Right atrium auricular region (tissue), 2 donors: ENCODE measurements at regions not wholly inside any gene's neighbourhood (a gene's known extent, or its start where the extent isn't known, plus 50 kb on each side); places are given as distances from the start of the nearest gene placed in this dataset.

ENCODE experiments used
- DNase-seq: peaks from one replicate; pipeline ENCODE4 v3.0.0-alpha.2; 2019; ENCODE audit warnings: low spot score
- H3K27ac ChIP-seq, 2 donors: fragments of 200-600 bp; sonication (generic); 1 replicate in 1 of 2; 2 replicates in 1 of 2; pipeline ENCODE4 v1.5.1; 2016 to 2019
- H3K27me3 ChIP-seq, 2 donors: fragments of 200-600 bp; sonication (generic); one replicate each; pipeline versions ENCODE4 v1.5.1 to v1.6.0; 2017 to 2019
- H3K36me3 ChIP-seq: fragments of 200-600 bp; sonication (generic); one replicate; pipeline ENCODE4 v1.5.1; 2016
- H3K4me1 ChIP-seq, 2 donors: fragments of 200-600 bp; sonication (generic); one replicate each; pipeline versions ENCODE4 v1.5.1 to v1.6.0; 2017 to 2019
- H3K4me3 ChIP-seq, 2 donors: fragments of 200-600 bp; sonication (generic); 1 replicate in 1 of 2; 2 replicates in 1 of 2; pipeline ENCODE4 v1.5.1; 2017 to 2019; ENCODE audit warnings: mild to moderate bottlenecking in 1 of 2, moderate library complexity in 1 of 2
- H3K9me3 ChIP-seq, 2 donors: fragments of 200-600 bp; sonication (generic); one replicate each; pipeline ENCODE4 v1.5.1; 2019
- TF ChIP-seq, protein P1 (sequence below), 2 donors: fragments of 200-600 bp; sonication (generic); IDR thresholded peaks; one replicate each; pipeline ENCODE4 v1.5.1; 2019; ENCODE audit warnings: antibody characterized with exemption in 2 of 2

DNA sequence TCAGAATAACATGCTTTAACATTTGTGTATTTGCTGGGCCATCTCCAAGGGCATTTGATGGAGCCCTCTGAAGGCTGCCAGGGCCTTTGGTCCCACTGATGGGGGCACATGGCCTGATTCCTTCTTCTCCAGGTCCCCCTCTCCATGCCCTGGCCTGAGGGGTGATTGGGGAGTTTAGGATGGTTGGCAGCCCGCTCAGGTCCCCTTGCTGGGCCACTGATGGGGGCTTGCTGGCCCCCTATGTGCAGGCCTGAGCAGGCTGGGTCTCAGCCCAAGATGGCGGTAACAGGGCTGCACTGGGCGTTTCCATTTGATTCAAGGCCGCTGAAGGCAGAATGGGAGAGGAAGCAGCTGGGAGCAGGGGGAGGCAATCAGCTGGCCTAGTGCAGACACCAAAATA, 113.7 kb upstream of the NECTIN1 start:
- H3K27ac ChIP-seq, result no peak overlapping the region
- H3K36me3 ChIP-seq, result no peaks in the 10 kb centered on the region
- no peak for DNase-seq
- H3K27me3 ChIP-seq, result no peaks in the 10 kb centered on the region
- H3K4me1 ChIP-seq, result peaks cover 0 to 6% of the 10 kb centered on the region in 2 donors
- TF ChIP-seq, protein P1, sequence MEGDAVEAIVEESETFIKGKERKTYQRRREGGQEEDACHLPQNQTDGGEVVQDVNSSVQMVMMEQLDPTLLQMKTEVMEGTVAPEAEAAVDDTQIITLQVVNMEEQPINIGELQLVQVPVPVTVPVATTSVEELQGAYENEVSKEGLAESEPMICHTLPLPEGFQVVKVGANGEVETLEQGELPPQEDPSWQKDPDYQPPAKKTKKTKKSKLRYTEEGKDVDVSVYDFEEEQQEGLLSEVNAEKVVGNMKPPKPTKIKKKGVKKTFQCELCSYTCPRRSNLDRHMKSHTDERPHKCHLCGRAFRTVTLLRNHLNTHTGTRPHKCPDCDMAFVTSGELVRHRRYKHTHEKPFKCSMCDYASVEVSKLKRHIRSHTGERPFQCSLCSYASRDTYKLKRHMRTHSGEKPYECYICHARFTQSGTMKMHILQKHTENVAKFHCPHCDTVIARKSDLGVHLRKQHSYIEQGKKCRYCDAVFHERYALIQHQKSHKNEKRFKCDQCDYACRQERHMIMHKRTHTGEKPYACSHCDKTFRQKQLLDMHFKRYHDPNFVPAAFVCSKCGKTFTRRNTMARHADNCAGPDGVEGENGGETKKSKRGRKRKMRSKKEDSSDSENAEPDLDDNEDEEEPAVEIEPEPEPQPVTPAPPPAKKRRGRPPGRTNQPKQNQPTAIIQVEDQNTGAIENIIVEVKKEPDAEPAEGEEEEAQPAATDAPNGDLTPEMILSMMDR (IDR thresholded peaks at IDR 0.05), result no peak
- H3K4me3 ChIP-seq, result no peak overlapping the region
- peaks cover 0 to 10% of the 10 kb centered on the region in 2 donors for H3K9me3 ChIP-seq

DNA sequence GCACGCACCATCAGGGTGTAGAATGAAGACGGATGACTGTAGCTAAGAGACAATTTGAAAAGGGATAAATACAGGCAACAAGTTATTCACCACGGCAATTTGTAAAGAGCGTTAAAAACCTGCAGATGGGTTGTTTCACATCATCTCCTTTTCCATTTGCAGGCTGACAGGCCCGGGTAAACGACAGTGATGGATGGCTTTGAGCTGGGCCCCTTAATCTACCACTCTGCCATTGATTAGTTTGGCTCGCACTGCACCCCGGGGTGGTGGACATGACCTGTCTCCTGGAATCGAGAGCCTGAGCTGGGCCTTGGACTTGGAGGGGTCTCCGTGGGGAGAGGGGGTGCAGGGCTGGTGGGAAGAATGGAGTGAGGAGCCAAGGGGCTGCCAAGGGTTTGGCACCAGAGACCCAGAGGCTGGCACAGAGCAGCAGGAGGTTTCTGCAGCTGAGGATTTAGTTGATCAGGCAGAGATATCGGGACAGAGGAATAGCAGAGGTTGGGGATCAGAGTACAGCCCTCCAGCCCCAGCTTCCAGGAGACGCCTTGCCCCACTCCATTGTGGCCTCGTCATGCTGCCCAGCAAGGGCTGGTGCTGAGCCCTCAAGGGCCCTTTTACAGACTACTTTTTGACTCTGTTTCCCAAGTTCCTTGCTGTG, 110.6 kb upstream of the NECTIN1 start:
- no peak for DNase-seq
- TF ChIP-seq, protein P1 (IDR thresholded peaks at IDR 0.05), result no peak
- Histone ChIP-seq H3K4me3 (no peak overlapping the region), H3K27ac (no peak overlapping the region), H3K36me3 (no peaks in the 10 kb centered on the region), H3K9me3 (no peaks in the 10 kb centered on the region), H3K27me3 (no peaks in the 10 kb centered on the region), H3K4me1 (no peaks in the 10 kb centered on the region)

GRCh38 chr11:119835753-119836152, 106.8 kb upstream of the NECTIN1 start:
- no peak overlapping the region for H3K27ac ChIP-seq
- no peak for DNase-seq
- TF ChIP-seq, protein P1 (IDR thresholded peaks at IDR 0.05), result no peak
- H3K36me3 ChIP-seq, result no peaks in the 10 kb centered on the region
- no peaks in the 10 kb centered on the region for H3K4me1 ChIP-seq
- no peaks in the 10 kb centered on the region for H3K27me3 ChIP-seq
- no peak overlapping the region for H3K4me3 ChIP-seq
- no peaks in the 10 kb centered on the region for H3K9me3 ChIP-seq

DNA sequence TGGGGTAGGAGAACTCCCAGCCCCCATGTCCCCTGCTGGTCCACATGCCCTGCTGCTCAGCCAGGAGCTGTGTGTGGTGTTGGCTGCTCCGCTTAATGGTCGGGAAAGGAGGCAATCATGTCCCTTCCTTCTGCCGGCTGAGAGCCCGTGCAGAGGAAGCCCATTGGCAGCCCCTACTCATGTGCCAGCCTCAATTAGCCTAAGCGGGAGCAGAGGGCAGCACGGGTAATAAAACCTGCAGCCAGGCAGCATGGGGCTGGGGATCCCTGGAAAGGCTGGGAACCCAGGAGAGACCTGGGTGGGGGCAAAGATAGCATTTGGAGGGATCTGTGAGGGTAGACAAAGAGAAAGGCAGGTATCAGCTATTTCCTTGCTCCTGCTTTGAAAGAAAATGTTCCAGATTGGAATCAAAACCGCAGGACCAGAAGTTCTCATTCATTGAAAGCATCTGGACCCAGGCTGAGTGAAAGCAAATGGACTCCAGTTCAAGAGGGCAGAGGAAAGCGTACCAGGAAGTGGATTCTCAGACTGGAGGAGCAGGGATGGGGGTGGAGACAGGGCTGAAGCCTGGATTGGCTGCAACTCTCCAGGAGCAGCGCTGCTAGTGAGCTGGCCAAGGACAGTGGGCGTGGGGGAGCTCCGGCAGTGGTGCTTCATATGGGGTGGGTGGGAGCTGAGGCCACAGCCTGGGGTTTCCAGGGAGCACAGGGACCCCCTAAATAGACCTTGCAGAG, 103.4 kb upstream of the NECTIN1 start:
- Histone ChIP-seq H3K27ac (no peak overlapping the region), H3K4me3 (no peak overlapping the region), H3K27me3 (no peaks in the 10 kb centered on the region), H3K9me3 (no peaks in the 10 kb centered on the region), H3K36me3 (no peaks in the 10 kb centered on the region), H3K4me1 (no peaks in the 10 kb centered on the region)
- TF ChIP-seq, protein P1 (IDR thresholded peaks at IDR 0.05), result no peak
- DNase-seq, result no peak

GRCh38 chr11:119831011-119831410, 102.0 kb upstream of the NECTIN1 start:
- TF ChIP-seq, protein P1 (IDR thresholded peaks at IDR 0.05), result no peak
- Histone ChIP-seq H3K9me3 (peaks cover 0 to 2% of the 10 kb centered on the region in 2 donors), H3K27ac (no peak overlapping the region), H3K36me3 (no peaks in the 10 kb centered on the region), H3K4me1 (no peaks in the 10 kb centered on the region), H3K27me3 (no peaks in the 10 kb centered on the region), H3K4me3 (no peak overlapping the region)
- DNase-seq, result no peak
